ENCODE measurements at regions not wholly inside any gene's neighbourhood (a gene's known extent, or its start where the extent isn't known, plus 50 kb on each side); places are given as distances from the start of the nearest gene placed in this dataset.

GRCh38 chr1:116825720-116826438 is 71.6 kb downstream of the CD2 start:
- intact Hi-C loops (cut with micrococcal nuclease), result no loop called here
- Histone ChIP-seq H3K27me3 (ENCODE audit: insufficient read depth, low read length) (no peaks in the 10 kb centered on the region), H2AFZ (ENCODE audit: low read depth, low read length, poor library complexity, severe bottlenecking) (no peak overlapping the region), H3K4me2 (ENCODE audit: low read length) (no peak overlapping the region), H3K9ac (ENCODE audit: low read length) (no peak overlapping the region), H3K9me2 (ENCODE audit: insufficient read depth) (no peaks in the 10 kb centered on the region), H3K9me3 (ENCODE audit: control insufficient read depth in 1 of 2, insufficient read depth in 1 of 2, low read depth in 1 of 2, low read length in 2 of 2) (no peaks in the 10 kb centered on the region), H3K79me2 (ENCODE audit: insufficient read depth, low read length) (no peaks in the 10 kb centered on the region), H4K20me1 (ENCODE audit: insufficient read depth) (no peaks in the 10 kb centered on the region), H3K4me3 (replicated peaks in 1 of 2; ENCODE audit: low read depth in 1 of 2, low read length in 2 of 2) (no peak overlapping the region), H3K4me1 (ENCODE audit: control insufficient read depth in 1 of 2, insufficient read depth in 2 of 2, low read length in 2 of 2) (peaks cover 0 to 11% of the 10 kb centered on the region in 2 experiments; a peak in 2 of 4 replicates), H3K36me3 (ENCODE audit: control insufficient read depth in 1 of 2, insufficient read depth in 2 of 2, low read length in 2 of 2) (no peaks in the 10 kb centered on the region), H3K27ac (ENCODE audit: low read depth, low read length) (no peak overlapping the region)
- TF ChIP-seq ELF1 (IDR thresholded peaks at IDR 0.05; ENCODE audit: borderline replicate concordance, low read depth), result no peak
- TF ChIP-seq SP1 (IDR thresholded peaks at IDR 0.05; ENCODE audit: low read depth), result no peak
- TF ChIP-seq POLR2AphosphoS5 (IDR thresholded peaks at IDR 0.05; ENCODE audit: low read depth, low read length), result no peak
- TF ChIP-seq SRF (IDR thresholded peaks at IDR 0.05; ENCODE audit: low read depth), result no peak
- no peak for TF ChIP-seq ZFX (IDR thresholded peaks at IDR 0.05)
- no peak for TF ChIP-seq POLR2A (IDR thresholded peaks at IDR 0.05; ENCODE audit: borderline replicate concordance, extremely low read depth, insufficient read depth, insufficient read length)
- no peak for TF ChIP-seq CEBPB (IDR thresholded peaks at IDR 0.05; ENCODE audit: low read depth)
- TF ChIP-seq JUND (IDR thresholded peaks at IDR 0.05), result no peak
- no peak for TF ChIP-seq ZNF274 (IDR thresholded peaks at IDR 0.05; ENCODE audit: low read depth, low read length)
- no peak for TF ChIP-seq TCF7L2 (IDR thresholded peaks at IDR 0.05; ENCODE audit: borderline replicate concordance, extremely low read depth, insufficient read depth, insufficient read length)
- no peak for TF ChIP-seq FOSL1 (IDR thresholded peaks at IDR 0.05; ENCODE audit: low read depth)
- TF ChIP-seq MAX (IDR thresholded peaks at IDR 0.05), result no peak
- no peak for TF ChIP-seq RAD21 (IDR thresholded peaks at IDR 0.05; ENCODE audit: low read depth)
- TF ChIP-seq EGR1 (IDR thresholded peaks at IDR 0.05; ENCODE audit: low read depth), result no peak
- no peak for TF ChIP-seq SIN3A (IDR thresholded peaks at IDR 0.05; ENCODE audit: low read depth)
- no peak for TF ChIP-seq CTCF (IDR thresholded peaks at IDR 0.05 in 2 of 3, conservative IDR thresholded peaks at IDR 0.05 in 1 of 3; ENCODE audit: borderline replicate concordance in 1 of 3, insufficient read depth in 1 of 3, low read depth in 2 of 3, low read length in 2 of 3)
- no peak for TF ChIP-seq ATF3 (IDR thresholded peaks at IDR 0.05)
- no peak for TF ChIP-seq YY1 (IDR thresholded peaks at IDR 0.05; ENCODE audit: extremely low read depth, insufficient replicate concordance, low read depth, low read length)
- DNase-seq (ENCODE audit: low read depth, low spot score), result no peak
- ChIA-PET CTCF (no interaction called here), POLR2A (no interaction called here), RAD21 (ENCODE audit: low non-redundant PET in 1 of 2, low total read pairs in 2 of 2, uncharacterized antibody in 2 of 2, unreplicated experiment in 2 of 2) (no interaction called here)
- BruUV-seq (replicated peaks), result no TSS peak
- no peak for ATAC-seq
